K562 (cell line): ENCODE measurements at regions not wholly inside any gene's neighbourhood (a gene's known extent, or its start where the extent isn't known, plus 50 kb on each side); places are given as distances from the start of the nearest gene placed in this dataset.

Experiments
- BRD4 ChIP-seq: fragments of 200-600 bp; sonication (generic); IDR thresholded peaks from 2 replicates; pipeline ENCODE4 v1.6.1; 2017; ENCODE audit warnings: inconsistent platforms
- EP400 ChIP-seq: fragments of 450-650 bp; IDR thresholded peaks from 2 replicates; pipeline ENCODE4 v1.6.1; 2017; ENCODE audit warnings: antibody characterized with exemption, mild to moderate bottlenecking, moderate library complexity
- MTA2 ChIP-seq: fragments of 450-650 bp; IDR thresholded peaks from 2 replicates; pipeline ENCODE4 v1.6.1; 2016; ENCODE audit warnings: low read depth
- NR2F6 ChIP-seq: fragments of 450-650 bp; formaldehyde crosslinking; IDR thresholded peaks from 2 replicates; pipeline ENCODE4 v1.4.0; 2020; ENCODE audit warnings: mild to moderate bottlenecking
- XRCC4 ChIP-seq: IDR thresholded peaks from one replicate; pipeline ENCODE4 v1.6.1; 2011; ENCODE audit not compliant: insufficient read depth, insufficient read length; ENCODE audit errors: extremely low read depth
- TF ChIP-seq, protein P1 (sequence below), 2 experiments: fragments of 450-650 bp in 1 of 2; sonication (generic) in 1 of 2; formaldehyde crosslinking in 1 of 2; IDR thresholded peaks; 2 replicates each; pipeline versions ENCODE4 v1.7.1 to v1.9.0; 2016 to 2022; ENCODE audit warnings: inconsistent platforms in 1 of 2, mild to moderate bottlenecking in 1 of 2, missing genetic modification reagents in 1 of 2
- TF ChIP-seq, protein P2 (sequence below): sonication (generic); formaldehyde crosslinking; IDR thresholded peaks from 2 replicates; pipeline ENCODE4 v1.8.0; 2022; ENCODE audit warnings: mild to moderate bottlenecking, low read depth, missing genetic modification reagents
- TF ChIP-seq, protein P3 (sequence below): fragments of 200-800 bp; sonication (Bioruptor generic); IDR thresholded peaks from 2 replicates; pipeline ENCODE4 v1.6.1; 2016; ENCODE audit warnings: missing genetic modification characterization, missing compliant biosample characterization

DNA sequence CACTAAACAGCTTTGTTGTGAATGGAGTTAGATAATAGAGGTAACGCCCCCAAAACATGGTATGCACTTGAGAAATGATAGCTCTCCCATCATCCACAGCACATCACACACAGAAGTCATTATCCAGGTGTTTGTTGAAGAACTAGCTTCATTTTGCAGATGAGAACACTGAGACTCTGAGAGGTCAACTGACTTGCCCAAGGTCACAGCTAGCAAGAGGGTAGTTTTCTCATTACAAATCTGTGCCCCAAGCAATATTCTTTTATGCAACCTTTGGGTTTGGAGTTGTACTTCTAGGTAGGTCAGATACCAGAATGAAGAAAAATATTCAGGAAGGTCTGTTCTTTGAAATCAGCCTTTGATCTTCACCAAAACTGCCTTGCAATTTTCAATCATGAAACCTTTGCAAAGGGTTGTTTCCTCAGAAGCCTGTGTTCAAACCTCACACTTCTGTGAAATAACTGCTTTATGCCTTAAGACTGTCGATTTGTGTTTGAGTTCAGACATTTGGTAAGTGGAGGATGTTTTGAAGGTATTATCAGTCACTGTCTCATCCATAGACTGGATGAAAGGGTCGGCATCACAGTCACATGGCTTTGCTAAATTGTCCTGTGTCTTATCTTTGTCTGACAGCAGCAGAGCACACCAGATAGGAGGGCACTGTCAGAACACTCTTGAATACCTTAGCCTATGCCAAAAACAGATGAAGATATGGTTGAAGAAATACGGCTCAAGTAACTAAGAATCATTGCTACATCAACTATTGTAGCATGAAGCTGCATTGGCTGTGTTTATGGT is 233.2 kb upstream of the BTG1 start (continued):
- TF ChIP-seq, protein P1, sequence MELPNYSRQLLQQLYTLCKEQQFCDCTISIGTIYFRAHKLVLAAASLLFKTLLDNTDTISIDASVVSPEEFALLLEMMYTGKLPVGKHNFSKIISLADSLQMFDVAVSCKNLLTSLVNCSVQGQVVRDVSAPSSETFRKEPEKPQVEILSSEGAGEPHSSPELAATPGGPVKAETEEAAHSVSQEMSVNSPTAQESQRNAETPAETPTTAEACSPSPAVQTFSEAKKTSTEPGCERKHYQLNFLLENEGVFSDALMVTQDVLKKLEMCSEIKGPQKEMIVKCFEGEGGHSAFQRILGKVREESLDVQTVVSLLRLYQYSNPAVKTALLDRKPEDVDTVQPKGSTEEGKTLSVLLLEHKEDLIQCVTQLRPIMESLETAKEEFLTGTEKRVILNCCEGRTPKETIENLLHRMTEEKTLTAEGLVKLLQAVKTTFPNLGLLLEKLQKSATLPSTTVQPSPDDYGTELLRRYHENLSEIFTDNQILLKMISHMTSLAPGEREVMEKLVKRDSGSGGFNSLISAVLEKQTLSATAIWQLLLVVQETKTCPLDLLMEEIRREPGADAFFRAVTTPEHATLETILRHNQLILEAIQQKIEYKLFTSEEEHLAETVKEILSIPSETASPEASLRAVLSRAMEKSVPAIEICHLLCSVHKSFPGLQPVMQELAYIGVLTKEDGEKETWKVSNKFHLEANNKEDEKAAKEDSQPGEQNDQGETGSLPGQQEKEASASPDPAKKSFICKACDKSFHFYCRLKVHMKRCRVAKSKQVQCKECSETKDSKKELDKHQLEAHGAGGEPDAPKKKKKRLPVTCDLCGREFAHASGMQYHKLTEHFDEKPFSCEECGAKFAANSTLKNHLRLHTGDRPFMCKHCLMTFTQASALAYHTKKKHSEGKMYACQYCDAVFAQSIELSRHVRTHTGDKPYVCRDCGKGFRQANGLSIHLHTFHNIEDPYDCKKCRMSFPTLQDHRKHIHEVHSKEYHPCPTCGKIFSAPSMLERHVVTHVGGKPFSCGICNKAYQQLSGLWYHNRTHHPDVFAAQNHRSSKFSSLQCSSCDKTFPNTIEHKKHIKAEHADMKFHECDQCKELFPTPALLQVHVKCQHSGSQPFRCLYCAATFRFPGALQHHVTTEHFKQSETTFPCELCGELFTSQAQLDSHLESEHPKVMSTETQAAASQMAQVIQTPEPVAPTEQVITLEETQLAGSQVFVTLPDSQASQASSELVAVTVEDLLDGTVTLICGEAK (IDR thresholded peaks at IDR 0.05): no peak
- TF ChIP-seq, protein P1 (CRISPR knock-in tag; IDR thresholded peaks at IDR 0.05): no peak
- TF ChIP-seq, protein P2, sequence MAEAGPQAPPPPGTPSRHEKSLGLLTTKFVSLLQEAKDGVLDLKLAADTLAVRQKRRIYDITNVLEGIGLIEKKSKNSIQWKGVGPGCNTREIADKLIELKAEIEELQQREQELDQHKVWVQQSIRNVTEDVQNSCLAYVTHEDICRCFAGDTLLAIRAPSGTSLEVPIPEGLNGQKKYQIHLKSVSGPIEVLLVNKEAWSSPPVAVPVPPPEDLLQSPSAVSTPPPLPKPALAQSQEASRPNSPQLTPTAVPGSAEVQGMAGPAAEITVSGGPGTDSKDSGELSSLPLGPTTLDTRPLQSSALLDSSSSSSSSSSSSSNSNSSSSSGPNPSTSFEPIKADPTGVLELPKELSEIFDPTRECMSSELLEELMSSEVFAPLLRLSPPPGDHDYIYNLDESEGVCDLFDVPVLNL: no peak
- no peak for TF ChIP-seq BRD4
- no peak for TF ChIP-seq XRCC4
- TF ChIP-seq, protein P3, sequence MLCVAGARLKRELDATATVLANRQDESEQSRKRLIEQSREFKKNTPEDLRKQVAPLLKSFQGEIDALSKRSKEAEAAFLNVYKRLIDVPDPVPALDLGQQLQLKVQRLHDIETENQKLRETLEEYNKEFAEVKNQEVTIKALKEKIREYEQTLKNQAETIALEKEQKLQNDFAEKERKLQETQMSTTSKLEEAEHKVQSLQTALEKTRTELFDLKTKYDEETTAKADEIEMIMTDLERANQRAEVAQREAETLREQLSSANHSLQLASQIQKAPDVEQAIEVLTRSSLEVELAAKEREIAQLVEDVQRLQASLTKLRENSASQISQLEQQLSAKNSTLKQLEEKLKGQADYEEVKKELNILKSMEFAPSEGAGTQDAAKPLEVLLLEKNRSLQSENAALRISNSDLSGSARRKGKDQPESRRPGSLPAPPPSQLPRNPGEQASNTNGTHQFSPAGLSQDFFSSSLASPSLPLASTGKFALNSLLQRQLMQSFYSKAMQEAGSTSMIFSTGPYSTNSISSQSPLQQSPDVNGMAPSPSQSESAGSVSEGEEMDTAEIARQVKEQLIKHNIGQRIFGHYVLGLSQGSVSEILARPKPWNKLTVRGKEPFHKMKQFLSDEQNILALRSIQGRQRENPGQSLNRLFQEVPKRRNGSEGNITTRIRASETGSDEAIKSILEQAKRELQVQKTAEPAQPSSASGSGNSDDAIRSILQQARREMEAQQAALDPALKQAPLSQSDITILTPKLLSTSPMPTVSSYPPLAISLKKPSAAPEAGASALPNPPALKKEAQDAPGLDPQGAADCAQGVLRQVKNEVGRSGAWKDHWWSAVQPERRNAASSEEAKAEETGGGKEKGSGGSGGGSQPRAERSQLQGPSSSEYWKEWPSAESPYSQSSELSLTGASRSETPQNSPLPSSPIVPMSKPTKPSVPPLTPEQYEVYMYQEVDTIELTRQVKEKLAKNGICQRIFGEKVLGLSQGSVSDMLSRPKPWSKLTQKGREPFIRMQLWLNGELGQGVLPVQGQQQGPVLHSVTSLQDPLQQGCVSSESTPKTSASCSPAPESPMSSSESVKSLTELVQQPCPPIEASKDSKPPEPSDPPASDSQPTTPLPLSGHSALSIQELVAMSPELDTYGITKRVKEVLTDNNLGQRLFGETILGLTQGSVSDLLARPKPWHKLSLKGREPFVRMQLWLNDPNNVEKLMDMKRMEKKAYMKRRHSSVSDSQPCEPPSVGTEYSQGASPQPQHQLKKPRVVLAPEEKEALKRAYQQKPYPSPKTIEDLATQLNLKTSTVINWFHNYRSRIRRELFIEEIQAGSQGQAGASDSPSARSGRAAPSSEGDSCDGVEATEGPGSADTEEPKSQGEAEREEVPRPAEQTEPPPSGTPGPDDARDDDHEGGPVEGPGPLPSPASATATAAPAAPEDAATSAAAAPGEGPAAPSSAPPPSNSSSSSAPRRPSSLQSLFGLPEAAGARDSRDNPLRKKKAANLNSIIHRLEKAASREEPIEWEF (CRISPR knock-in tag): no peak
- TF ChIP-seq NR2F6: no peak
- TF ChIP-seq EP400: peak; percentile 47; the same call in 1 of the 2 replicates
- peak; percentile 85 for TF ChIP-seq MTA2
